ENCODE measurements at regions not wholly inside any gene's neighbourhood (a gene's known extent, or its start where the extent isn't known, plus 50 kb on each side); places are given as distances from the start of the nearest gene placed in this dataset.

- no peak overlapping the region for H3K4me3 ChIP-seq (ENCODE audit: low read depth, low read length)
- H3K27me3 ChIP-seq (ENCODE audit: control insufficient read depth, insufficient read depth, low read length), result no peaks in the 10 kb centered on the region
- no peaks in the 10 kb centered on the region for H3K36me3 ChIP-seq (ENCODE audit: control insufficient read depth, insufficient read depth, low read length)
- peak; percentile 73 for FAIRE-seq
- no peak for TF ChIP-seq CTCF (IDR thresholded peaks at IDR 0.05; ENCODE audit: insufficient read depth, low read length, severe bottlenecking)
- DNase-seq (ENCODE audit: low read depth), result no peak
Observed at GRCh38 chr11:71311176-71311925, 59.0 kb upstream of the SHANK2 start.

GRCh38 chr11:71310184-71310583 lies 57.8 kb upstream of the SHANK2 start:
- no peaks in the 10 kb centered on the region for H3K36me3 ChIP-seq (ENCODE audit: control insufficient read depth, insufficient read depth, low read length)
- no peak for TF ChIP-seq CTCF (IDR thresholded peaks at IDR 0.05; ENCODE audit: insufficient read depth, low read length, severe bottlenecking)

GRCh38 chr11:71309611-71310010 lies 57.2 kb upstream of the SHANK2 start:
- TF ChIP-seq CTCF (IDR thresholded peaks at IDR 0.05; ENCODE audit: insufficient read depth, low read length, severe bottlenecking), result no peak
- no peak for FAIRE-seq
- H3K36me3 ChIP-seq (ENCODE audit: control insufficient read depth, insufficient read depth, low read length), result no peaks in the 10 kb centered on the region
- H3K27me3 ChIP-seq (ENCODE audit: control insufficient read depth, insufficient read depth, low read length), result no peaks in the 10 kb centered on the region
- DNase-seq (ENCODE audit: low read depth), result no peak
- H3K4me3 ChIP-seq (ENCODE audit: low read depth, low read length), result no peak overlapping the region

More at GRCh38 chr11:71310184-71310583, 57.8 kb upstream of the SHANK2 start:
- FAIRE-seq (no peak), DNase-seq (ENCODE audit: low read depth) (no peak)
- H3K4me3 ChIP-seq (ENCODE audit: low read depth, low read length), result no peak overlapping the region
- H3K27me3 ChIP-seq (ENCODE audit: control insufficient read depth, insufficient read depth, low read length), result no peaks in the 10 kb centered on the region

GRCh38 chr11:71309181-71309580 lies 56.8 kb upstream of the SHANK2 start:
- Histone ChIP-seq H3K27me3 (ENCODE audit: control insufficient read depth, insufficient read depth, low read length) (no peaks in the 10 kb centered on the region), H3K36me3 (ENCODE audit: control insufficient read depth, insufficient read depth, low read length) (no peaks in the 10 kb centered on the region), H3K4me3 (ENCODE audit: low read depth, low read length) (no peak overlapping the region)
- no peak for DNase-seq (ENCODE audit: low read depth)
- FAIRE-seq, result peak; percentile 58
- TF ChIP-seq CTCF (IDR thresholded peaks at IDR 0.05; ENCODE audit: insufficient read depth, low read length, severe bottlenecking), result no peak

- Histone ChIP-seq H3K27me3 (ENCODE audit: control insufficient read depth, insufficient read depth, low read length) (no peaks in the 10 kb centered on the region), H3K4me3 (ENCODE audit: low read depth, low read length) (no peak overlapping the region), H3K36me3 (ENCODE audit: control insufficient read depth, insufficient read depth, low read length) (no peaks in the 10 kb centered on the region)
- DNase-seq (ENCODE audit: low read depth) (no peak), FAIRE-seq (no peak)
- no peak for TF ChIP-seq CTCF (IDR thresholded peaks at IDR 0.05; ENCODE audit: insufficient read depth, low read length, severe bottlenecking)
Observed at GRCh38 chr11:71307811-71308645, 55.7 kb upstream of the SHANK2 start.

Measured in bronchial epithelial cell (primary cell).